GM13977 (cell line): ENCODE measurements at regions not wholly inside any gene's neighbourhood (a gene's known extent, or its start where the extent isn't known, plus 50 kb on each side); places are given as distances from the start of the nearest gene placed in this dataset.

Experiments used
- DNase-seq: peaks from one replicate; pipeline ENCODE4 v3.0.0; 2012; ENCODE audit warnings: low spot score
- CTCF ChIP-seq: IDR thresholded peaks from 2 replicates; pipeline ENCODE4 v1.5.1; 2012; ENCODE audit warnings: mild to moderate bottlenecking, control low read depth; ENCODE audit not compliant: insufficient read depth; ENCODE audit errors: extremely low read depth, missing control alignments
- in situ Hi-C: fragments of 300-500 bp; cut with MboI; formaldehyde crosslinking; loops from one replicate; pipeline ENCODE4 v1.12.0; 2022; ENCODE audit warnings: low sequenced_read_pairs, low pct_unique_long_range_greater_than_20kb, mixed read lengths, inconsistent platforms; ENCODE audit not compliant: unreplicated experiment

- no peak for TF ChIP-seq CTCF
- in situ Hi-C loops, result no loop called here
- no peak for DNase-seq
These were observed 257.5 kb downstream of the IPMK start for GRCh38 chr10:58010073-58010702.

- no peak for TF ChIP-seq CTCF
- in situ Hi-C loops, result no loop called here
These were observed 263.7 kb downstream of the IPMK start for GRCh38 chr10:58003945-58004344.

GRCh38 chr10:58001159-58001558 is 266.5 kb downstream of the IPMK start:
- DNase-seq, result no peak
- TF ChIP-seq CTCF, result no peak
- in situ Hi-C loops, result no loop called here

More at GRCh38 chr10:58003945-58004344, 263.7 kb downstream of the IPMK start:
- no peak for DNase-seq

- DNase-seq, result no peak
- in situ Hi-C loops, result no loop called here
- no peak for TF ChIP-seq CTCF
These were observed 271.2 kb downstream of the IPMK start for GRCh38 chr10:57996536-57996935.

GRCh38 chr10:57993302-57993701 is 274.4 kb downstream of the IPMK start:
- no peak for TF ChIP-seq CTCF
- DNase-seq, result no peak
- in situ Hi-C loops, result no loop called here

- no peak for DNase-seq
- in situ Hi-C loops, result no loop called here
- TF ChIP-seq CTCF, result no peak
These were observed 275.2 kb downstream of the IPMK start for GRCh38 chr10:57992321-57993077.
